T-helper 1 cell treated with Interleukin-12 subunit alpha and Interleukin-12 subunit beta and Interleukin-4 antibody, amounts not matched to agents 30 ng/mL and 1 ng/mL, for 36 hours (primary cell): ENCODE measurements at regions not wholly inside any gene's neighbourhood (a gene's known extent, or its start where the extent isn't known, plus 50 kb on each side); places are given as distances from the start of the nearest gene placed in this dataset.

Experiments used
- intact Hi-C: fragments of 100-400 bp; cut with micrococcal nuclease; formaldehyde crosslinking; loops from one replicate; pipeline ENCODE4 v1.15.1; 2024

DNA sequence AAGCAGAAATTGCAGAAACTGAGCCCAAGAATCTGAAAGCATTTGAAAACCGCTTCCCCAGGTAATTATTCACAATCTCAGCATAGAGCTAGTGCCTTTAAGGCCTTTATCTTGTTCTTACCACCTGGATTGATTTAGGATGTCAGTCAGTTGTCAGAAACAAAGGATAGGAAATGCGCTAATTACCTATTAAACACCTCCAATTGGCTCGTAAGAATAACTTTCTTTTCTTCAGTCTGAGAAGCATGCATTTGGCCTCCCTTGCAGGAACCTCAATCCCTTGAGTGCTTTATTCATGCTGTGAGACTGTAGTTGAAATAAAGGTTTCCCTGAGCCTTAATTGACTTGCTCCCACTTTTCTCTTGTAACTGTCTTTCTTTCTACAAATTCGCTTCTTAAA, 400.3 kb upstream of the LRATD1 start:
- intact Hi-C loops = no loop called here

DNA sequence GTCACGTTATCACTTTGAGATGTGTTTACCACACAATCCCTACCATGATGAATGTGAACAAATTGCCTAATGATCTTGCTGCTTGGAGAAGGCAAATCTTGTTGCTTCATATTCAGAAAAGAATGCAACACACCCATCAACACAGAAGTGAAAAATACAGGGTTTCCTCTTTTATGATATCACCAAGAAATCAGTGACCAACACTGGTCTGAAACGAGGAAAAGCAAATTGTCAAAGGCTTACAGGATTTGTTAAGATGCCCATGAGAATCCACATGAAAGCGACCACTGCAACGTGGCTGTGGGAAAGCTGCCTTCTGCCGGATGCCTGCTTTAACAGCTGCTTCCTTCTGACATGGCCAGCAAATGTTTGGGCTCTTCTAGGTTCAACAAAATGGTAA, 397.6 kb upstream of the LRATD1 start:
- intact Hi-C loops = no loop called here

DNA sequence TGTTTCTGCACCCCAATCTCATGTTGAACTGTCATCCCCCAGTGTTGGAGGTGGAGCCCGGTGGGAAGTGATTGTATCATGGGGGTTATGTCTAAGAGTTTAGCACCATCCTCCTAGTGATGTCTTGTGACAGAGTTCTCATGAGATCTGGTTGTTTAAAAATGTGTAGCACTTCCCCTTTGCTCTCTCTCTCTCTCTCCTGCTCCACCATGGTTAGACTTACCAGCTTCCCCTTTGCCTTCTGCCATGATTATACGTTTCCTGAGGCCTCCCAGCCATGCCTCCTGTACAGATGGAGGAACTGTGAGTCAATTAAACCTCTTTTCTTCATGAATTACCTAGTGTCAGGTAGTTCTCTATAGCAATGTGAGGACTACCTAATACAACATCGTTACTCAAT, 396.9 kb upstream of the LRATD1 start:
- intact Hi-C loops = no loop called here

GRCh38 chr2:14237902-14238301, 394.6 kb upstream of the LRATD1 start:
- intact Hi-C loops = no loop called here

DNA sequence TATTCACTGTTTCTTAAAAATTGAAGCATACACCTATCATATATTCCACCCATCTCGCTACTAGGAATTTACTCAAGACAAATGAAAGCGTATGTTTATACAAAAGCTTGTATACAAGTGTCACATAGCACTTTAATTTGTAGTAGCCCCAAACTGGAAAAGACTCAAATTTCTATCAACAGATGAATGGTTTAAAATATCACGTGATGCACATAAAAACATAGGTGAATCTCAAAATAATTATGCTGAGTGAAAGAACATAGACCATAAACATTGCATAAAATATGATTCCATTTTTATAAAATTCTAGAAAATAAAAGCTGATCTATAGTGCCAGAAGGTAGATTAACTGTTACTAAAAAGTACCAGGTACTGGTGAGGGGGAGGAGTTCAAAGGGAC, 392.9 kb upstream of the LRATD1 start:
- intact Hi-C loops = no loop called here

- intact Hi-C loops = no loop called here
Measured at GRCh38 chr2:14240868-14241267, 391.6 kb upstream of the LRATD1 start.

DNA sequence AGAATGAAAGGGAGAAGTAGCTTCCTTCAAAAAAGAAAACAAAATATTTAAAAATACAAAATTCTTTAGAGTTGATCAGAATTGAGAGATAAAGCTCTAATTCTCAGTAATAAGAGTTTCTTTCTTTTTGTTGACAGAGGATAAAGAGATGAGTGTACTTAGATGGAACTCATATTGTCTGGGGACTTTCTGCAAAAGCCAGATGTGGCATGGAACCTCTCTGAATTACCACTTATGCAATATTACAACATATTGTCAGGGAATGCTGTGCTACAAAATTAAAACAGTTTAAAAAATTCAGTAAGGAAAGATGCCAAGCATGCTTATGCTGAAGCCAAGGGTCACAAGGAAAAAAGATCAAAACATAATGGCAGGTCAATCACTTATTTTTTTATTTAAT, 386.6 kb upstream of the LRATD1 start:
- intact Hi-C loops = no loop called here

DNA sequence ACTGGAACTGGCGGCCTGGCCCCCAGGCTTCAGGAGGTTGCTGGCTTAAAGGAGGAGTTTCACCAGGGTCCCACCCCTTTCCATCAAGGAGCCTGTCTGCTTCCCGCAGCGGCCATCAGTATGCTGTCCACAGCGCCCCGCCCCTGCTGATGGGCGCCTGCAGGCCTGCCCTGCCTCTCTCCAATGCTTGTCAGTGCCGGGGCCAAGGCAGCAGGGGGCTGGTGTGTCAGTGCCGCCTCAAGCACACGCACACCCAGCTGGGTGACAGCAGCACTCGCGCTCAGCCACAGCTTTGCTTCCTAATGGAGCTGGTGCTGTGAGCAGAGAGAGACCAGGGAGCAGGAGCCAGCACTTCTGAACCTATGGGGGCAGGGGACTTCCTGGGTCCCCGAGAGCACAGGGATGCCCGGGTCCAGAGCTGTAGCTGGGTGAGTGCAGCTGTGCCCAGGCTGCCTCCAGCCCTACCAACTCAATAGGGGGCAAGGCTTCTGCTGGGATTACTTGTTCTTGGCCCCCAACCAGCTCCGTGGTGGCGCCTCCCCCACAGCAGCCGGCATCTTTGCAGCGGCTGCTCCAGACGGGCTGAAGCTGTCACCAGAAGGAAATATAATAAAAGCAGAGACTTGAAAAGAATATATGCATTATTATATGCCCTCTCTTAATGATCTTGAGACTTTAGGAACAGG, 377.2 kb upstream of the LRATD1 start:
- intact Hi-C loops = no loop called here

DNA sequence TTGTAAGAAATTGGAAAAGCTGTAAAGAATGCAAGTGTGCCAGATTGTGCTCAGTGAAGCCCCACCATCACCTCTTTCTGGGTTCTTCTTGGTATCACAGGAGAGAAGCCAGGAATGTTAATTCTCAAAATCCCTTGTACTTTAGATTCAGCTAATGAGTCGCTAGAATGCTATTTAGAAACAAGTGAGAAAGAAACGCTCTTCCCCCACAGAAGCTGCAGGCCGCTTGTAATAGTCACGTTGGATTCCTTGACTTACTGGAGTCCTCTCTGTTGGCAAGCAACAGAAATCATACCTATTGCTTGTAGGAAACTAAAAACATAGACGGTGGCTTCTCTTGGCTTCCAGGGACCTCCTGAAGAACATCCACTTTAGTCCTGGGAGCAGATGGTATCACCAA, 375.6 kb upstream of the LRATD1 start:
- intact Hi-C loops = no loop called here

DNA sequence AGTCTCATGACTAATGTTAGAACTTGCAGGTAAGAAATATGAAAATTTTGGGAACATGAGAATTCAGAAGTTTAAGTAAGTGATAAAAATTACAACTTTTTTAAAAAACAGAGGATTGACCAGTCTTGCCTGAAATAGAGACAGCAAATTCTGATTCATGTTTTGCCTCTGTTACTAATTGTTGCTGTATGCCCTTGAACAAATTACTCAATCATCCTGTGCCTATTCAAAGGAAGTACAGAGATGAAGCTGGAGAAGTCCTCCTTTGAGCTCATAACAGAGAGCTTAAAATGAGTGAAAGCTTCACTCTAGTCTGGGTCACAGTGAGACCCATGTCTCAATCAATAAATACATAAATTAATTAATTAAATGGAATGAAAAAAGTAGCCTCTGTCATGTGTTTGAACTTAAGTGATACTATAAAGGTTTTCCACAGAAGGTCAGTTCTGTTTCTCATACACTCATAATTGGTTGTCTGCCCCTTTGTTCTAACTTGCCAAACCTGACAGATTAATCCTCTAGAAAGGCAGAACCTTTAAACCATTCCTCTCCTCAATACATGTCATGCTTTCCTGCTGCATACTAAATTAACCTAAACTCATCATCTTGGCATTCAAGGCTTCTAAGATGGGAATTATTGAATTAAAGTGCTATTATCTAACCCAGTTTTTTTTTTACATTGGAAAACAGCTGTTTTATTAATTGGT, 374.6 kb upstream of the LRATD1 start:
- intact Hi-C loops = no loop called here

- intact Hi-C loops = no loop called here
Measured at GRCh38 chr2:14261771-14262170, 370.7 kb upstream of the LRATD1 start.

- intact Hi-C loops = no loop called here
Measured at GRCh38 chr2:14263053-14263452, 369.5 kb upstream of the LRATD1 start.

DNA sequence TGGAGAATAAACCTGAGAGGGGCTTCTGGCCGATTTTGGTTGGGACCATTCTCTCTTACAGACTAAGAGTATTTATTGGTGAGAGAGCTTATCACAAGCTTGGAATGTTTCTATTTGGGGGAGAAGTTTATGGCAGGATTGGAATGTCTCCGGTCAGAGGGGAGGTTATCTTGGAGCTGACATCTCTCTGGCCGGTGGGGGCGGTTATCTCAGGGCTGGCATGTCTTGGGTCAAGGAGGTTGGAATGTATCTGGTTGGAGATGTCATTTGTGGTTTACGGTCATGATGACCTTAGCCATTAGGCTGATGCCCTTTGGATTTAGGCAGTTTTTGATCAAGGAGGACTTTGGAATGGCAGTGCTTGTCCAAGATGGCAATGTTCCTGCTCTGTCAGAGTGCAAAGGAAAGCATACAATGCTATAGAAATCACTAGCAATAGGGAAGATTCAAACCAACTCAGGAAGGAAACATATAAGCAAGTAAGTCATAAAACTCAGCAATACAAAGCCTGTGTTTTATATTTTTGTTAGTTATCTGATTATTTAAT, 362.4 kb upstream of the LRATD1 start:
- intact Hi-C loops = no loop called here

DNA sequence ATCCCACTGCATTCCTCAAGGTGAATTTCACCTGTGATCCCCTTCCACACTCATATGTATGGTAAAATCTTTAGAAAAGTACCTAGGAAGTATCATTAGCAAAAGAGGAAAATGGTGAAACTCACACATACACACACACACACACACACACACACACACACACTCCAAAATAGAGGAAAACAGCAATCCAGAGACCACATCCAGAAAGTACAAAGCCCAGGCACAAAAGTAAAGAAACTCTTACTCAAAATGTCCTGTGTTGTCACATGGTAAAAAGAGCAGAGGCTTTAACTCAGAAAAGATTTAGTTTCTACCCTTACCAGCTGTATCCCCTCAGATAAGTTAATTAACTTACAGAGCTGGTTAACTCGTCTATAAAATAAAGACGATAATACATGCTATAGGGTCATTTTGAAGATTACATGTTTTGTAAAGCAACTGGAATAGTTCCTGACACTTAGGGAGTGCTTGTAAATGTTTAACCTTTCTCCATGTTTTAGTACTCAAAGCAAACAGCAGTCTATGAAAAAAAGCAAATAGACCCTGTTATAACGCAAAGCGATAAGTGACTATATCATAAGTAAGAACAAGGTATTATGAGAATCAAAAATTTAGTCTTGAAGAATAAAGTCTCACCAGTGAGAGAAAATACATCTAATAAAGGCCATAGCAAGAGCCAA, 360.0 kb upstream of the LRATD1 start:
- intact Hi-C loops = no loop called here

DNA sequence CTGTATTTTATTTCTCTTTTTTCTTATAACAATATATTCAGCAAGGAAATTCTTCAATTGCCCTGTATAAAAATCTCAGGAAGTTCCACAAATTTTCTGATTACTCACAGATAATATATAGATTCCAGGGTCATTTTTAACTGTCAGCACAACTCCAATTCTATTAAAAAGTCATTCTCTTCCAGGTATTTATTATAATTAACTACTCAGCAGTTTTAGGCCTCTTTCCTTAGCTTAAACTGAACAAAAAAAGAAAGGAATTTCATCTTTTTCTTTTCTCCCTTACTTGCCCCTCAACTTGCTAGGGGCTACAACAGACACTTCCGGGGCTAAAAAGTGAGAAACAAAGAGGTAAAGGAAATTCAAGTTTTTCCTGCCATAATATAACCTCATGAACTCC, 358.9 kb upstream of the LRATD1 start:
- intact Hi-C loops = no loop called here

- intact Hi-C loops = no loop called here
Measured at GRCh38 chr2:14284244-14284643, 348.3 kb upstream of the LRATD1 start.

DNA sequence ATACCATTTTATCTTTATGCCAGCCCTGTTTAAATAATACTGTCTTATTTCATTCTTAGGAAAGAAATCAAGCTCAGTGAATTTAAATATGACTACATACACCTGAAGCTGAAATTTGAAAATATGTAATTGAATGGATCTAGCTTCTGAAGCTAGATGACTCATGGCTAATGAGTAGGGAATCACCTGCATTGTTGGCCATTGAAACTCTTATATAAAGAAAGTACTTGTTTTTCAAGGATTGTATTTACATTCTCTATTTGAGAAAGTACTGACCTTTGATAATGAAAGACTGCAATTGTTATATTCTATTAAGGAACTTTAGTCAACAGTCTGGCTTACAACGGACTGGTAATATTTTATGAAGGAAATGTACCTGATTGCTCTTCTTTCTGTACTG, 346.7 kb upstream of the LRATD1 start:
- intact Hi-C loops = no loop called here

DNA sequence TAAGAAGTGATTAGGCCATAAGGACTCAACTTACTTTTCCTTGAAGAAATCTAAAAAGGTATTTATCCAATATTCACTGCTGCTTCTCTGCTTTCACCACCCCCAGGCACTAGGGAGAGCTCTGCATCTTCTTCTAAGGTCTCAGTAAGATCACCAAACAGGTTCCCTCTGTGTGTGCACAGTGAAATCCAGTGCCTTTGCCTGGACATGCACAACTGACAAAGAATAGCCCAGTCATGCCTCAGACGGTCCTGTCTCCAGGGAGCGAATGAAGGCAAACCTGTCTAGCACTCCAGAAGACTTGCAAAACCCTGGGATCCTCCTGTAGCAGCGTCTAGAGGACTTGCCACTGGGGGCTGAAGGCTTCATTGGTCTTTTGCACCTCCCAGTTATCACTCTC, 344.5 kb upstream of the LRATD1 start:
- intact Hi-C loops = no loop called here

DNA sequence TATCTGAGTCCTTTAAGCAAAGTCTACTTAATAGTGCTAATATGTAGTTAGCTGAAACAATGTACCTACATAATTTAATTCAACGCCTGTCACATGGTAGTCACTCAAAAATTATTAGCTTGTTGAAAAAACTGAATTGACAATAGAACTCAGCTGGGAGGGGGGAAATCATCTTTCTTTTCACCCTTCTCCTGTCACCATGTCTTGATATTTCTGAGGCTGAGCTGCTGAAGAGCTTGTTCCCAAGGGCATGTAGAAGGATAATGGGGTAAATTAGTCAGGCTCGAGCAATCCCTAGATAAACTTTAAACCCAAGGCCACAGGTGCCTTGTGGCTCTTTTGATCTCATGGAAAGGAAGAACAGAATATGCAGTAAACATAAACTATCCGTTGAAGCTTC, 339.6 kb upstream of the LRATD1 start:
- intact Hi-C loops = no loop called here

DNA sequence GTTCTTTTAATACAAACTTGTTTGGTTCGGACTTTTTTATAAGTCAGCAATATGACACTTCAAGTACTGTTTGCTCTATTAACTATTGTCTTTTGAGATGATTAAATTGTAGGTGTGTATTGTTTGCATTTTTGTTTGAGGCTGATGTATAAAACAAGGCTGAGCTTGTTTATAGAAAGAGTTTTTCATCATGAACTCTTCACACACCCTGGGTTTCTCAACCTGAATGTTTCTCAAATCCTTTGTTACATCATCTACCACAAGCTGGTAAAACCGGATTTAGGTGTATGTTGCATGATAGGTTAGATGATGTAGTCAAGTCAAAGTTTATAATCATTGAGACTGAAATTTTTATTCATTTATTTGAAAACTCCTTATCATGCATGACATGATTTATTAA, 335.2 kb upstream of the LRATD1 start:
- intact Hi-C loops = no loop called here

DNA sequence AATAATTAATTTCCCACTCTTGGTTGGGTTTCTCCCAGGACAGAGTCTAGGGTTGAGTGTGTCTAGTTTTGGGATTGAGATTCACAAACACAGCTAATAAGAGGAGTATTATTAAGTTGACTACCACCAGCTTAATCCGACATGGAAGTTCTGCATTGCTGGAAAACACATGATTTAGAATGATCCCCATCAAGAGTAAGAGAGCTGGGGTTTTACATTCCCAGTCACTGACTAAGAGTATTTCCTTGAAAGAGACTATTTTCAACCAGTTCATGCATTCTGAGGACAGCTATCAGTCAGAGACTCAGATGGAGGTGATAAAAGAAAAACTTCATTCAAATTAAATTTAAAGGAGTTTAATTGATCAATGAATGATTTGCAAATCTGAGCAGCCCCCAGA, 334.6 kb upstream of the LRATD1 start:
- intact Hi-C loops = no loop called here

GRCh38 chr2:14301331-14301730, 331.2 kb upstream of the LRATD1 start:
- intact Hi-C loops = no loop called here
